MM.1S (cell line): ENCODE measurements at regions not wholly inside any gene's neighbourhood (a gene's known extent, or its start where the extent isn't known, plus 50 kb on each side); places are given as distances from the start of the nearest gene placed in this dataset.

Experiments used
- DNase-seq: peaks from one replicate; pipeline ENCODE4 v3.0.0-alpha.2; 2015
- H2AFZ ChIP-seq: fragments of 300-600 bp; sonication (generic); 2 replicates; pipeline ENCODE4 v1.6.0; 2016; ENCODE audit warnings: antibody characterized with exemption, low read length
- H3F3A ChIP-seq: fragments of 300-600 bp; sonication (generic); 2 replicates; pipeline ENCODE4 v1.6.1; 2016; ENCODE audit warnings: mild to moderate bottlenecking, antibody characterized with exemption, low read length, moderate library complexity, mixed read lengths; ENCODE audit not compliant: insufficient read depth
- H3K27ac ChIP-seq: fragments of 300-600 bp; sonication (generic); 2 replicates; pipeline ENCODE4 v1.5.1; 2016; ENCODE audit warnings: mild to moderate bottlenecking, low read length
- H3K27me3 ChIP-seq: fragments of 300-600 bp; sonication (generic); replicated peaks from 2 replicates; pipeline ENCODE4 v1.6.0; 2016; ENCODE audit warnings: low read length; ENCODE audit not compliant: insufficient read depth
- H3K36me3 ChIP-seq: fragments of 300-600 bp; sonication (generic); replicated peaks from 2 replicates; pipeline ENCODE4 v1.6.1; 2016; ENCODE audit warnings: mild to moderate bottlenecking, low read length, mixed read lengths; ENCODE audit not compliant: insufficient read depth
- H3K4me1 ChIP-seq: fragments of 300-600 bp; sonication (generic); 2 replicates; pipeline ENCODE4 v1.6.1; 2016; ENCODE audit warnings: low read length, mixed read lengths
- H3K4me2 ChIP-seq: fragments of 300-600 bp; sonication (generic); 2 replicates; pipeline ENCODE4 v1.6.0; 2016; ENCODE audit warnings: low read depth, low read length
- H3K4me3 ChIP-seq: fragments of 300-600 bp; sonication (generic); 2 replicates; pipeline ENCODE4 v1.5.1; 2016; ENCODE audit warnings: low read length, mixed read lengths
- H3K79me2 ChIP-seq: fragments of 300-600 bp; sonication (generic); 2 replicates; pipeline ENCODE4 v1.6.1; 2016; ENCODE audit warnings: mixed run types, low read length, mixed read lengths
- H3K9ac ChIP-seq: fragments of 300-600 bp; sonication (generic); 2 replicates; pipeline ENCODE4 v1.6.1; 2016; ENCODE audit warnings: low read length, mixed read lengths
- H3K9me2 ChIP-seq: fragments of 300-600 bp; sonication (generic); replicated peaks from 2 replicates; pipeline ENCODE4 v1.6.1; 2016; ENCODE audit warnings: mild to moderate bottlenecking, low read length, mixed read lengths; ENCODE audit not compliant: insufficient read depth
- H3K9me3 ChIP-seq: fragments of 300-600 bp; sonication (generic); replicated peaks from 2 replicates; pipeline ENCODE4 v1.6.1; 2016; ENCODE audit warnings: mild to moderate bottlenecking, low read length, mixed read lengths; ENCODE audit not compliant: insufficient read depth
- H4K20me1 ChIP-seq: fragments of 300-600 bp; sonication (generic); 2 replicates; pipeline ENCODE4 v1.6.1; 2016; ENCODE audit warnings: mild to moderate bottlenecking, low read length, moderate library complexity, mixed read lengths; ENCODE audit not compliant: insufficient read depth
- CTCF ChIP-seq: fragments of 300-600 bp; sonication (generic); IDR thresholded peaks from 2 replicates; pipeline ENCODE4 v1.5.1; 2016; ENCODE audit warnings: antibody characterized with exemption, low read length, mixed read lengths
- EZH2 ChIP-seq: fragments of 300-600 bp; sonication (generic); optimal IDR thresholded peaks from 2 replicates; pipeline ENCODE3; 2017; ENCODE audit warnings: low read depth, mild to moderate bottlenecking, antibody characterized with exemption, low read length, mixed read lengths
- EZH2phosphoT487 ChIP-seq: fragments of 300-600 bp; sonication (generic); IDR thresholded peaks from 2 replicates; pipeline ENCODE4 v1.6.1; 2018; ENCODE audit warnings: antibody characterized with exemption, low read length

- no peaks in the 10 kb centered on the region for H3K36me3 ChIP-seq
- no peaks in the 10 kb centered on the region for H3K27me3 ChIP-seq
- no peaks in the 10 kb centered on the region for H3K9me3 ChIP-seq
- no peak overlapping the region for H3K9ac ChIP-seq
- H3F3A ChIP-seq = no peaks in the 10 kb centered on the region
- no peaks in the 10 kb centered on the region for H3K79me2 ChIP-seq
- no peaks in the 10 kb centered on the region for H3K9me2 ChIP-seq
- H4K20me1 ChIP-seq = no peaks in the 10 kb centered on the region
- H3K4me1 ChIP-seq = no peaks in the 10 kb centered on the region
- H3K27ac ChIP-seq = no peak overlapping the region
- no peak for DNase-seq
- H3K4me2 ChIP-seq = no peak overlapping the region
- H2AFZ ChIP-seq = no peak overlapping the region
- no peak overlapping the region for H3K4me3 ChIP-seq
- no peak for TF ChIP-seq EZH2
- TF ChIP-seq EZH2phosphoT487 = no peak
- TF ChIP-seq CTCF = no peak
Observed at GRCh38 chr5:37940931-37941623, 101.2 kb upstream of the GDNF start.

GRCh38 chr5:37938861-37939260, 99.0 kb upstream of the GDNF start:
- Histone ChIP-seq H3K36me3 (no peaks in the 10 kb centered on the region), H3K4me2 (no peak overlapping the region), H3F3A (no peaks in the 10 kb centered on the region), H3K27me3 (no peaks in the 10 kb centered on the region), H3K9ac (no peak overlapping the region), H3K27ac (no peak overlapping the region), H3K9me2 (no peaks in the 10 kb centered on the region), H3K9me3 (no peaks in the 10 kb centered on the region), H3K79me2 (no peaks in the 10 kb centered on the region), H3K4me1 (no peaks in the 10 kb centered on the region), H3K4me3 (no peak overlapping the region), H4K20me1 (no peaks in the 10 kb centered on the region), H2AFZ (no peak overlapping the region)
- DNase-seq = no peak
- TF ChIP-seq CTCF (no peak), EZH2 (no peak), EZH2phosphoT487 (no peak)

GRCh38 chr5:37938076-37938852, 98.4 kb upstream of the GDNF start:
- no peak for TF ChIP-seq EZH2
- no peak for TF ChIP-seq EZH2phosphoT487
- no peak for TF ChIP-seq CTCF
- Histone ChIP-seq H3K4me2 (no peak overlapping the region), H3K9me2 (no peaks in the 10 kb centered on the region), H2AFZ (no peak overlapping the region), H3K4me3 (no peak overlapping the region), H3K36me3 (no peaks in the 10 kb centered on the region), H3K27me3 (no peaks in the 10 kb centered on the region), H3F3A (no peaks in the 10 kb centered on the region), H4K20me1 (no peaks in the 10 kb centered on the region), H3K9ac (no peak overlapping the region), H3K79me2 (no peaks in the 10 kb centered on the region), H3K27ac (no peak overlapping the region), H3K9me3 (no peaks in the 10 kb centered on the region), H3K4me1 (no peaks in the 10 kb centered on the region)
- no peak for DNase-seq
